ENCODE measurements at regions not wholly inside any gene's neighbourhood (a gene's known extent, or its start where the extent isn't known, plus 50 kb on each side); places are given as distances from the start of the nearest gene placed in this dataset.

DNA sequence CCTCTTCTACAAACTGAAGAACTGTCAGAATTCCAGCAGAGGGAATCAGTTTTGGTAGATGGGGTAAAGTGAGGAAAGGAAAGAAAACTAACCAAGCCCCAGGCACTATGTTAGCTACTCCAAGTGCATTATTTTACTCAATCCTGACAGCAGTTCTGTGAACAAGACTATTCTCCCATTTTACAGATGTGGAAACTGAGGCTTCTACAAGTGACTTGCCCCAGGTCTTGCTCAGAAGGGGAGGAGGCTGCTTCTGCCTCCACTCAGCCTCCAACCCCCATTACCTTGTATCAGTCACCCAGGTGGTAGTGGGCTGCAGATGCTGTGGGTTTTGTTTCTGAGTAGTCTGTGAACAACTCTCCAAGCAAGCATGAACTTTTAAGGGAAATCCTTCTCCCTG is 315.2 kb upstream of the MAF start:
- Mint-ChIP-seq H3K27me3 (peaks cover 3% of the 10 kb centered on the region), H3K9me3 (no peaks in the 10 kb centered on the region), H3K4me3 (no peak overlapping the region), H3K36me3 (ENCODE audit: low read depth) (no peaks in the 10 kb centered on the region), H3K27ac (no peak overlapping the region), H3K4me1 (no peaks in the 10 kb centered on the region)
- no peak for ATAC-seq (replicated peaks)

- H3K27me3 Mint-ChIP-seq: no peaks in the 10 kb centered on the region
- no peak overlapping the region for H3K27ac Mint-ChIP-seq
- no peaks in the 10 kb centered on the region for H3K36me3 Mint-ChIP-seq (ENCODE audit: low read depth)
- no peak overlapping the region for H3K4me3 Mint-ChIP-seq
- no peaks in the 10 kb centered on the region for H3K4me1 Mint-ChIP-seq
- H3K9me3 Mint-ChIP-seq: no peaks in the 10 kb centered on the region
- no peak for ATAC-seq (replicated peaks)
Measured at GRCh38 chr16:79914961-79915720, 314.6 kb upstream of the MAF start.

- H3K36me3 Mint-ChIP-seq (ENCODE audit: low read depth): no peaks in the 10 kb centered on the region
- no peak overlapping the region for H3K27ac Mint-ChIP-seq
- no peaks in the 10 kb centered on the region for H3K9me3 Mint-ChIP-seq
- H3K27me3 Mint-ChIP-seq: no peaks in the 10 kb centered on the region
- ATAC-seq (replicated peaks): no peak
- no peak overlapping the region for H3K4me3 Mint-ChIP-seq
- no peaks in the 10 kb centered on the region for H3K4me1 Mint-ChIP-seq
Measured at GRCh38 chr16:79912592-79913310, 312.2 kb upstream of the MAF start.

GRCh38 chr16:79911660-79912059 is 311.1 kb upstream of the MAF start:
- H3K4me1 Mint-ChIP-seq: no peaks in the 10 kb centered on the region
- no peak for ATAC-seq (replicated peaks)
- peaks cover 3% of the 10 kb centered on the region for H3K27me3 Mint-ChIP-seq
- no peaks in the 10 kb centered on the region for H3K9me3 Mint-ChIP-seq
- H3K27ac Mint-ChIP-seq: no peak overlapping the region
- no peak overlapping the region for H3K4me3 Mint-ChIP-seq
- no peaks in the 10 kb centered on the region for H3K36me3 Mint-ChIP-seq (ENCODE audit: low read depth)

- H3K4me3 Mint-ChIP-seq: no peak overlapping the region
- H3K36me3 Mint-ChIP-seq (ENCODE audit: low read depth): no peaks in the 10 kb centered on the region
- ATAC-seq (replicated peaks): no peak
- peaks cover 3% of the 10 kb centered on the region for H3K27me3 Mint-ChIP-seq
- no peaks in the 10 kb centered on the region for H3K9me3 Mint-ChIP-seq
- H3K4me1 Mint-ChIP-seq: no peaks in the 10 kb centered on the region
- H3K27ac Mint-ChIP-seq: no peak overlapping the region
Measured at GRCh38 chr16:79909571-79909970, 309.0 kb upstream of the MAF start.

- Mint-ChIP-seq H3K27ac (no peak overlapping the region), H3K27me3 (peaks cover 7% of the 10 kb centered on the region), H3K4me3 (no peak overlapping the region), H3K36me3 (ENCODE audit: low read depth) (no peaks in the 10 kb centered on the region), H3K9me3 (peaks cover 4% of the 10 kb centered on the region), H3K4me1 (no peaks in the 10 kb centered on the region)
- ATAC-seq (replicated peaks): no peak
Measured at GRCh38 chr16:79903471-79903870, 302.9 kb upstream of the MAF start.

GRCh38 chr16:79902351-79902750 is 301.8 kb upstream of the MAF start:
- H3K4me1 Mint-ChIP-seq: no peaks in the 10 kb centered on the region
- H3K4me3 Mint-ChIP-seq: no peak overlapping the region
- no peak overlapping the region for H3K27ac Mint-ChIP-seq
- H3K36me3 Mint-ChIP-seq (ENCODE audit: low read depth): no peaks in the 10 kb centered on the region
- peaks cover 6% of the 10 kb centered on the region for H3K27me3 Mint-ChIP-seq
- H3K9me3 Mint-ChIP-seq: peaks cover 4% of the 10 kb centered on the region
- no peak for ATAC-seq (replicated peaks)

GRCh38 chr16:79901522-79901921 is 301.0 kb upstream of the MAF start:
- Mint-ChIP-seq H3K27me3 (peaks cover 4% of the 10 kb centered on the region), H3K4me1 (no peaks in the 10 kb centered on the region), H3K9me3 (peaks cover 4% of the 10 kb centered on the region), H3K36me3 (ENCODE audit: low read depth) (no peaks in the 10 kb centered on the region), H3K27ac (no peak overlapping the region), H3K4me3 (no peak overlapping the region)
- no peak for ATAC-seq (replicated peaks)

- Mint-ChIP-seq H3K9me3 (peaks cover 4% of the 10 kb centered on the region), H3K27me3 (peaks cover 4% of the 10 kb centered on the region), H3K4me1 (no peaks in the 10 kb centered on the region), H3K4me3 (no peak overlapping the region), H3K27ac (no peak overlapping the region), H3K36me3 (ENCODE audit: low read depth) (no peaks in the 10 kb centered on the region)
- ATAC-seq (replicated peaks): no peak
Measured at GRCh38 chr16:79899716-79900115, 299.2 kb upstream of the MAF start.

- ATAC-seq (replicated peaks): no peak
- Mint-ChIP-seq H3K9me3 (peaks cover 4% of the 10 kb centered on the region), H3K4me3 (no peak overlapping the region), H3K36me3 (ENCODE audit: low read depth) (no peaks in the 10 kb centered on the region), H3K27me3 (peaks cover 4% of the 10 kb centered on the region), H3K4me1 (no peaks in the 10 kb centered on the region), H3K27ac (no peak overlapping the region)
Measured at GRCh38 chr16:79899316-79899715, 298.8 kb upstream of the MAF start.

- no peak overlapping the region for H3K27ac Mint-ChIP-seq
- no peak for ATAC-seq (replicated peaks)
- peaks cover 4% of the 10 kb centered on the region for H3K9me3 Mint-ChIP-seq
- H3K4me1 Mint-ChIP-seq: no peaks in the 10 kb centered on the region
- peaks cover 4% of the 10 kb centered on the region for H3K27me3 Mint-ChIP-seq
- no peaks in the 10 kb centered on the region for H3K36me3 Mint-ChIP-seq (ENCODE audit: low read depth)
- H3K4me3 Mint-ChIP-seq: no peak overlapping the region
Measured at GRCh38 chr16:79898703-79899102, 298.2 kb upstream of the MAF start.

- ATAC-seq (replicated peaks): no peak
- H3K4me1 Mint-ChIP-seq: no peaks in the 10 kb centered on the region
- H3K4me3 Mint-ChIP-seq: no peak overlapping the region
- peaks cover 4% of the 10 kb centered on the region for H3K9me3 Mint-ChIP-seq
- H3K27ac Mint-ChIP-seq: no peak overlapping the region
- H3K36me3 Mint-ChIP-seq (ENCODE audit: low read depth): no peaks in the 10 kb centered on the region
- peaks cover 4% of the 10 kb centered on the region for H3K27me3 Mint-ChIP-seq
Measured at GRCh38 chr16:79897453-79898146, 297.1 kb upstream of the MAF start.

DNA sequence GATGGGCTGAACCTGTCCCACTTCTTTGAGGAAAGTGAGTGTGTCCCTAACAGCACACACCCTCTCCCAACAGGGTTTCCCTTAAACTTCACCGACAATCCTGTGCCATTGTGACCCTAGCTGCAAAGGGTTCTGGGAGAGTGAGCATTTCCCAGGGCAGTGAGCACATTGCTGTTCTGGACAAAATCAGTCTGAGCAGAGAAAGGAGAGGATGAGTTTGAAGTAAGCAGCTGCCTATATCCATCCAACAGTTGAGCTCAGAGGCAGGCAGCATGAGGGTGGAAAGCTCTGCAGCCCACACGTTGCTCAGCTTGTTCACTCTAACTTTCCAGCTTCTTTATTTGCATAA is 296.5 kb upstream of the MAF start:
- no peak for ATAC-seq (replicated peaks)
- no peaks in the 10 kb centered on the region for H3K4me1 Mint-ChIP-seq
- no peak overlapping the region for H3K27ac Mint-ChIP-seq
- peaks cover 4% of the 10 kb centered on the region for H3K27me3 Mint-ChIP-seq
- peaks cover 4% of the 10 kb centered on the region for H3K9me3 Mint-ChIP-seq
- no peak overlapping the region for H3K4me3 Mint-ChIP-seq
- no peaks in the 10 kb centered on the region for H3K36me3 Mint-ChIP-seq (ENCODE audit: low read depth)

GRCh38 chr16:79895917-79896203 is 295.3 kb upstream of the MAF start:
- Mint-ChIP-seq H3K27ac (no peak overlapping the region), H3K4me3 (no peak overlapping the region), H3K36me3 (ENCODE audit: low read depth) (no peaks in the 10 kb centered on the region), H3K27me3 (peaks cover 4% of the 10 kb centered on the region), H3K4me1 (no peaks in the 10 kb centered on the region), H3K9me3 (peaks cover 4% of the 10 kb centered on the region)
- no peak for ATAC-seq (replicated peaks)
